HG02759 (cell line): ENCODE measurements at regions not wholly inside any gene's neighbourhood (a gene's known extent, or its start where the extent isn't known, plus 50 kb on each side); places are given as distances from the start of the nearest gene placed in this dataset.

ENCODE experiments used
- ATAC-seq: cut with Tn5 transposase; IDR thresholded peaks from one replicate; pipeline ENCODE4 v1.9.1; 2021; ENCODE audit warnings: mild to moderate bottlenecking, moderate library complexity; ENCODE audit not compliant: unreplicated experiment

DNA sequence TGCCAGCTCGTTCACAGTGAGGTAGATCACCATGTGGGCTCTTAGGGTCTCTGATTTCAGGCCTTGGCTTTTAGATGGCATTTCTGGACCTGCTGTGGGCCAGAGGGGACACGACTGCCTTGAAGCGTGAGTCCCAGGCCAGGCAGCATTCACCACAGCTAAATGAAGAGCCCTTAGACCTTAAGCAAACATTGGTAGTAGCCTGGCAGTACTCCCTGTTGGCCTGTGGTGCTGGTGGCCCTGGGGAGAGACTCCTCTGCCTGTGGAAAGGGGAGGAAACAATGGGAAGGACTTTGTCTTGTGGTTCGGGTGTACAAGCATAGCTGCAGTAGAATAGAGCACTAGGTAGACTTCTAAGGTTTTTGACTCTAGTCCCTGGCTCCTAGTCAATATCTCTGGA lies 456.0 kb upstream of the DCC start:
- no peak for ATAC-seq

DNA sequence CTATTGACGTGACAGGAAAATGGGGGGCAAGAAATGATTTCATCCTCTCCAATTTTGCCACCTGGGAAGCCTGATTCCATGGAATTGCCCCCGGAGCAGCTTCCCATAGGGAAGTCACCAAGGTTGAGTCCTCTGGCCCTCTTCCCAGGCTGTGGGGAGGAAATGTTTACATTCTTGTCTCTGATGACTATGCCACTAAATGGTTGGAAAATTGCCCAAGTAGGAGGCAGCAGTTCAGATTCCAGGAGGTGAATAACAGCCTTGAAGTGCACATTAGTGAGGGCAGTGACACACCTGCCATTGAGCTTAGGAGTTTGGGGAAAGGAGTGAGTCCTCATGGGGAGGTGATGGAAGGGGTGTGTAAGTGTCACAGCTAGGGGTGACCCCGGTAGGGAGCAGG lies 449.2 kb upstream of the DCC start:
- ATAC-seq, result no peak

DNA sequence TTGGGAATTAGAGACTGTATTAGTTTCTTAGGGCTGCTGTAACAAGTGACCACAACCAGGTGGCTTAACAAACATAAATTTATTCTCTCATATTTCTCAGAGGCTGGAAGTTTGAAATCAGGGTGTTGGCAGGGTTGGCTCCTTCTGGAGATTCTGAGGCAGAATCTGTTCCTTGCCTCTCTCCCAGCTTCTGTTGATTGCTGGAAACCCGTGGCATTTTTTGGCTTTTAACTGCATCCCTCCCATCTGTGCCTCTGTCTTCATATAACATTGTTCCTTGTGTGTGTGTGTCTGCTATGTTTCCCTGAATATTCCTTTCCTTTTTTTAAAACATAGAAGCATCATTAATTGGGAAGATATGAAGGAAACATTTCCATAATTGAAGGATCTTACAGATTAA lies 448.1 kb upstream of the DCC start:
- no peak for ATAC-seq

DNA sequence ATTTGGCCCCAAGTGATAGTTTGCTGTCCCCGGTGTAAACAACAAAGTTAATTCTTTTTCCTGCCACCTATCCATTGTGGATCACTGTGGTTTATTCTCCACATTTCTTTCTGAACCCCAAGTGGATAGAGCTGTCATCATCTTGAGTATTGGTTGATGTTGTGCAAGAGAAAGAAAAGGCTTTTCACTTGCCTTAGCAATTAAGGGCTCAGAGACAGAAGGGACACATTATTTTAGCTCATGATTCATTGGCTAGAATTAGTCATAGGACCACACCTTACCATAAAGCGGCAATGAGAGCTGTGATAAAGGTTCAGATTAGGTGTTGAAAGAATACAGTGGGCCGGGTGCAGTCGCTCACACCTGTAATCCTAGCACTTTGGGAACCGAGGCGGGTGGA lies 442.1 kb upstream of the DCC start:
- ATAC-seq, result no peak

DNA sequence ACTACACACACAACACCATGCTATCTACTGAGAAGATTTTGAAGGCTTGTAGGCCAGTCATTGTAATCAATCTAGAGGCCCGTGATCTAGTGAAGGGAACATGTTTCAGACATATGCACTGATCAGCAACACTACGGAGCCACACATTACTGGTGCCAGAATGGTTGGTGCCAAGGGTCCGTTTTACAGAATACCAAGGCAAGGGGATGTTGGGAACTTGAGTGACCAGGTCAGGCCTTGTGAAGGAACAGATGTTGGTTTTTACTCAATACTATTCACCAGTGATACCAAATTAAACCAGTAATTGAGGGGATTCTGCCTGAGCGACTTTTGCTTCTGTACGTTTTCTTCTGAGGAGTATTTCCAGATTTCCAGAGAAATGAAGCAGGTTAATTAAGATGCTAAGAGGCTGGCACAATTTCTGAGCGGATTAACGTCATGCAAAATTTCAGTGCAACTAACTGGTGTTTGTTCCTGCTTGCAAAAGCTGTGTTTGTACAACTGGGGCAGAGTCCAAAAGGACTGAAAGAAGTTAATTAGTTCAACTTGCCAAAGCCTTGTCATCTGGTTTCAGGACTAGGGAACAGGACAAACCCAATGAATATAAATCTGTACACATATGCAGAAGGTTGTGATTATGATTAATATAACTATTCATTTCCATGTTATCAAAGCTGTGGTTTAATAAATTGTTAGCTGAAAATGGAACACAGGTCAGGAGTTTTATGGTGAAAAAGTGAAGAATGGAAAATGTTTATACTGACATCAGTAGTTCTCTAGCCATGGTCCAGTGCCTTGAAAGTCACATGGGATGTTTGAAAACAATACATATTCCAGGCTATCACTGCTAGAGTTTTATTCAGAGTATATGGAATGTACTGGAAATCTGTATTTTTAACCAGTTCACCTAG lies 432.1 kb upstream of the DCC start:
- no peak for ATAC-seq

DNA sequence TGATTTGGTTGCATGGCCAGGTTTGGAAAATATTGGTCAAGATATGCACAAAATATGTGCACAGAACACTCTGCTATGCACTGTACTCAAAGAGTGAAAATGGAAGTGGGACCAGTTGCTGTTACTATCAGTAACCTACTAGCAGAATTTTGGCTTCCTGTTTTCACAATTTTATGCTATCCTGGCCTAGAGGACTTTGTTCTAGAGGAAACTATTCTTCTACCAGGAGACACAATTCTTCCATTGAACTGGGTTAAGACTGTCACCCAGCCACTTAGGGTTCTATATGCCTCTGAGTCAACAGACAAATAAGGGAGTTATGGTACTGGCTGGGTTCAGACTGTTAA lies 431.4 kb upstream of the DCC start:
- no peak for ATAC-seq

DNA sequence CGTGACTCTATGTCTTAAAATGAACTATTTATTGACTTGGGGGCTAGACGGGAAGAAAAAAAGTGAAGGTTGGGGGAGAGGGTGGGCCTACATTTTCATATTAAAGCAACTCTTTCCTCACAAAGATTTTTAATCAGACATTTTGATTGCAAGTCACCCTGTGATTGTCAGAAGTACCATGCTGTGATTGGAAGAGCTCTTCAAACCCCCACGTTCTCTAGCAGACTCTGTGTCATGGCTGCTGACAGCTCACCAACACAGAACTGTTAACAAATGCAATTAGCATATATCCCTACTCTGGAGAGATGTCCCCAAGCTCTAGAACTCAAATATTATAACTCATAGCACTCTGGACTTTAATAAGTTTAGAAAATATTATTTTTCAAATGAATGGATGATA lies 428.4 kb upstream of the DCC start:
- no peak for ATAC-seq

DNA sequence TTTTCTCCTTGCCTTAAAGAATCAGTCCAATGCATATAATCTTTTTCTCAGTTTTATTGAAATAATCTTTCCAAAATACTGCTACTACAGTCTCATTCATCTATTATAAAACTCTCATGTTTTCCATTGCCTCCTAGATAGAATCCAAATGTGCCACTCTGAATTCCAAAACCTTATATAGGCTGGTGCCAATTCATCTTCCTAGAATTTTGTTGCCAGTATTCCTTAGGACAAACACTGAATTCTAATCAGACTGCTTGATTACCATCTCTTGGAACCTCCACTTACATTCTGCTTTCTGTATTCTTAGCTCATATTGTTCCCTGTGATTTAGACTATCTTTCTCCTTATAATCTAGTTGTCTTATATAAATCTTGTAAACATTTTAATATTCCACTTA lies 427.6 kb upstream of the DCC start:
- ATAC-seq, result no peak

DNA sequence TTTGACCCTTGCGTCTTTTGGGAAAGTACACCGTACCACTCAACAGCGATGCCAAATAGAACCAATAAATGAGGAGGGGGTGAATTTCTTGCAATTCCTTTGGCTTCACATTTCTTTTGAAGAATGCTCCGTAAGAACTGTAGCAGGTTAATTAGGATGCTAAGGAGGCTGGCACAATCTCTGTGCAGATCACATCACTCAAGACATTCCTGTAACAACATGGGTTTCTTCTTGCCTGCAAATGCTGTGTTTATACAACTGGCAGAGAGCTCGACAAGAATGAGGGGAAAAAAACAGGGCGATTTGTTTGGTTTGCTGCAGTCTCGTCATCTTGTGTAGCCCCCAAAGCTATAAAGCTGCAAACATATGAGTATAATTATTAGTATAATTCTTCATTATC lies 424.8 kb upstream of the DCC start:
- no peak for ATAC-seq

DNA sequence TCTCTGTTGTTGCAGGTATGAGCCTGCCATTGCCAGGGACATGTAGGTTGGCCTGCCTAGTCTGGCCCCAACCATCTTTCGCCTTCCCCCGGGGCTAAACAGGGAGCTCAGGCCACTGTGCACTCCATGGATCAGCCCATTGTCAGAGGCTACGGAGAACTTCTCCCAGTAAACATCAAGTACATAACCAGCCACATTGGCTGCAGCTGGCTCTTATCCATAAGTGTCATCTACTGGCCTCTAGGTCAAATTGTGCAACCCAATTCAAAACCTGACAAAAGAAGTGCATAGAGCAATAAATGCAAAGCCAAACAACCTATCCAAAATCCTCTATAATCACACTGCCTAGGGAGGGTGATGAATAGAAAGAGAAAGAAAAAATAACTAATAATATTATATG lies 418.1 kb upstream of the DCC start:
- ATAC-seq, result no peak

DNA sequence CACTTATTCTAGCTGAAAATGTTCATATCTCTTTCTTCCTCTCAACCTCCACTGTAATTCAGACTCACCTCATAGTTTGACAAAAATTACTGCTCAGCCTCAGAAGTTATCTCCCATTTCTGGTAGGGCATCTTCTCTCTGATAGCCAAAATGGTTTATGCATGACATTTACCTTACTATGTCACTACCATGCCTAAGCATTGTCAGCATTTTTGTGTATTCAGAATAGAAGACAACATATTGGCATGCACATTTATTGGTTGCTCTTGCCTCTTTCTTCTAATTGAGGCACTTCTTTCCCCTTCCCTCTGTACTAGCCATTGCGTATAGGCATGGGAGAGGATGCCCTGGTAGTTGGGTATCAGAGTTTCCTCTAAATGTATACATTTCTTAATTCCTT lies 406.1 kb upstream of the DCC start:
- ATAC-seq, result no peak

DNA sequence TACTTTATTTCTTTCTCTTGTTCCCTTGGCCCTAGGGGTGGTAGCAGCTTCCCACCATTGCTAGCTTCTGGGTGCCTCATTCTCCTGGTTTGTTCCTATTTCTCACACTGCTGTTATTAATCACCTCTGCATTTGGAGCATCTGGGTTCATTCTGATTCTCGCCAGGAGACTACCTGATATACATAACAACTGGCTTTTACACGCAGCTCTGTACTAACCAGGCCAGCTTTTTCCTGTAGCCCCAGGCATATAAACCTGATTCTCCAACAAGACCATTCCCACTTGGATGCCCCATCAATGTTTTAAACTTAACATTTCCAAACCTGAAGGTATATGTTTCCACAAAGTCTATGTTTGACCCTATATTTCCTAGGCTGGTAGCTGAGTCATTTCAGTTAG lies 403.9 kb upstream of the DCC start:
- no peak for ATAC-seq

DNA sequence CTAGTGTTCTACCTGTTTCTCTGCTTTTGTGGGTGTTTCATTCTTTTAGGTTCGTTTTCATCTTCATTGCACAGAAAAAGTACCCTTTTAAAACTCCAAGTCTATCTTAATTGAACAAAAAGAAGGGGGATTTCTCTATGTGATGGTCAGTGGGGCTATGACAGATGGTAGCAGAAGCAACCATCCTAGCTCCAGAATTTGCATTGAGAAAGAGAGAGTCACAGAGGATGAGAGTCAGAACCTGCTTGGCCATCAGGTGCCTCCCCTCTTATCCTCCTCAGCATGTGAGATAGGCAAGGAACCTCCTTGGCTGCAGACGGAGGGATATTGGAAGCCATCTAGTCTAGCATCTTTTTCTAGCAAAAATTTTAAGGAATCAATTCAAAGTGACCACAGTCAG lies 398.0 kb upstream of the DCC start:
- no peak for ATAC-seq

DNA sequence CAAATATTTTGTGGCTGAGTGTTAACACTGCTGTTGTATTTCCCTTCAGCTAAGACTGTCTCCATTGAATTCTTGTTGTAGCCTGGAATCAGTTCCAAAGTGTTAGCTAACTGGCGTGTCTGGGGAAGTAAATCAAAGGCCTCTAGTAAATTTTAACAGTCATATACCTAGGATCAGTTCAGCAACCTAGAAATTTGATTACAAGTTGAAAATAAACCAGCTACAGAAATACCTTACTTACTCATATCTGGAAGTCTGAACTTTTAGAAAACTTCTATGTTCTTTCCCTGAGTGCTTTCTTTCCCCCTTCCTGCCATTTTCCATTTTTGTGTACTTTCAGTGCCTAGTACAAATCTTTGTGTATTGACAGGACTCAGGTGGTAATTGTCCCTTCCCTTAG lies 396.7 kb upstream of the DCC start:
- ATAC-seq, result peak; percentile 60

DNA sequence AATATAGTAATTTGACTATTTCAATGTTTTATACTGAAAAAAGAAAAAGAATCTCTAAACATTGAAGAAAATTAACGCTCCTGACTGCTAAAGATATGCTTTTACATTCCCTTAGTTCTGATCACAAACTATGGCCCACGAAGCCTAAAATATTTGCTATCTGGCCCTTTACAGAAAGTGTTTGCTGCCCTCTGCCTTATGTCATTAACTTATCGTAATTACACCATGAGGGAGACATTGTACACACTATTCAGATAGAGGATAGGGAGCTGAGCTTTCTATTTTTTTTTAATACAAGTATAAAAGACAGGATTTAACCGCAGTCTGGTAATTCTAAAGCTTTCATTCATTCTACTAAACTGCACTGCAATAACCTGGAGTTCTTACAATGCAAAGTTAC lies 393.1 kb upstream of the DCC start:
- no peak for ATAC-seq

DNA sequence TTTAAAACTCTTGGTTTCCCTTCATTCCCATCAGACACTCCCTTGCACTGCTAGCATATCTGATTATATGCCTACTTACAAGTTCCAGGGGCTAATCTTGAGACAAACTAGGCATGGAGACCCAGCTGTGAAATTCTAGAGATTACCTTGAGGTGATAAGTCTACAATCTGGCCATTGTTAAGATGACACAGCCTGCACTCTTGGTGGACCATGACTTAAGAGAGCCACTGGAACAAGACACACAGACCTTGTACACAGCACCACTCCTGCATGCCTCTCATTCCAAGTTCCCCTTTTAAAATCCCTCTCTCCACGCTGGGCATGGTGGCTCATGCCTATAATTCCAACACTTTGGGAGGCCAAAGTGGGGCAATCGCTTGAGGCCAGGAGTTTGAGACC lies 387.2 kb upstream of the DCC start:
- ATAC-seq, result no peak

DNA sequence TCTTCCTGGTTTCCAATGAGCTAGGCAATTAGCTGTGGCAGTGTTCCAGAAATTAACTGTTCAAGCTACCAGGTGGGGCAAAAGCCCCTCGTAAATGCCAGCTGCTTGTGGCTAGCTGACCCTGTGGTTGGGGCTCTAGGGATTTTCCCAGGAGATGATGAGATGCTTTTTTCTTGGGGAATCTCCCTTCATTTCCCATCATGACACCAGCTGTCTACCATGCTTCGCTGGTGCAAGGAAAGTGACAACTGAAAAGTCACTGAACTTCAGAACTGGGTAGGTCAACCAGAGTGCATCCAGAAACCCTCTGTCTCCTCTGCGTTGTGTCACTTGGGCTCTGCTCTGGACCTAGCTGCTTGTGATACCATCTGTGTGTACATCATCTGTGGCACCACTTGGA lies 386.5 kb upstream of the DCC start:
- ATAC-seq, result peak; percentile 94

DNA sequence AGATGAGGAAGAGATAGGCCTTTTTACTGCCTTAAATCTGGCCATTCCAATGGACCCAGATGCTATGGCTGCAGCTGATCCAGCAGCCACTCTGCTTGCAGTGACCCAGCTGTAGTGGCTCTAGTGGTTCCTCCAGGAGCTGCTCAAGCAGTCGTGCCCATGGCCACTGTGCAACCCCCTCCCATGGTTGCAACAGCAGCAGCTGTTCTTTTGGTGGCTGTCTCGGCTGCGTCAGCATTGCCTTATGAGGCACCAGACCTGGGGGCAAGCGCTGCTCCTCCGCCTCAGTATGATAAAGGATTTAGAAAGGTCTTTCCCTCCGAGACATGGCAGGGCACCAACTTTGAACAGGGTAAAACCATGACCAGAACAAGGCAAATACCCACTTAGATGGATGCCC lies 384.9 kb upstream of the DCC start:
- ATAC-seq, result no peak

DNA sequence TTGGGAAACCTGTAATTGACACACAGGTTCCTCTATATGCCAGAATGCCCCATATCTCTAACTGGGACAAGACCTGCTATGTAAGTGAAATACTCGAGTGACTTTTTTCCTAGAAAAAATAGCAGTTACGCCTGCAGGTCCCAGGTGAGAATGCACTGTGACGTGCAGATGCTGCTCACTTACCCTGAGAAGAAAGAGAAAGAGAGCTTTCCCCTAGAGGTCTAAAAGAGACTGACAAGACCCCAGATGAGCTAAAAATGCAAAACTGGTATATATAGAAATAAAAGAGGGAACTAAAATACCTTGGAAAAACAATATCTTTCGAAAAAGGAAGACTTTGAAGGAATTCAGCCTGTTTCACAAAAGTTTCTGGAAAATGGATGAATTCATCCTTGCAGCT lies 383.0 kb upstream of the DCC start:
- no peak for ATAC-seq

DNA sequence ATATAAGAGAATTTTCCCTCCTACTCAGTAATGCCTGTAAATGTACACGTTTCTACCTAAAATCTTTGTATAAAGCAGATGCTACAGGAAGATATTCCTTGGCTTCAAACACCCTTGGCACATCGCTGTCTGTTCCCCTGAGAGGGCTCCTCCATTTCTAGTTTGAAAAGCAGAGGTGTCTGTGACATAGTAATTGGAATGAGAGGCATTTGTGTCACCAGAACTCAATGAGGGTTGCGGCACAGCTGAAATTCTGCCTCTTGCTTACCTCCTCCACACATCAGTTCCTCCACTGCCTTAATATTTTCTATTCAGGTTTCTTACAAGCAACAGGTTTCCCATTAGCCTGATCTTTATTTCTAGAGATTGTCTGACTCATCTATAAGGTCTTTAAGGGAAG lies 359.9 kb upstream of the DCC start:
- ATAC-seq, result no peak

DNA sequence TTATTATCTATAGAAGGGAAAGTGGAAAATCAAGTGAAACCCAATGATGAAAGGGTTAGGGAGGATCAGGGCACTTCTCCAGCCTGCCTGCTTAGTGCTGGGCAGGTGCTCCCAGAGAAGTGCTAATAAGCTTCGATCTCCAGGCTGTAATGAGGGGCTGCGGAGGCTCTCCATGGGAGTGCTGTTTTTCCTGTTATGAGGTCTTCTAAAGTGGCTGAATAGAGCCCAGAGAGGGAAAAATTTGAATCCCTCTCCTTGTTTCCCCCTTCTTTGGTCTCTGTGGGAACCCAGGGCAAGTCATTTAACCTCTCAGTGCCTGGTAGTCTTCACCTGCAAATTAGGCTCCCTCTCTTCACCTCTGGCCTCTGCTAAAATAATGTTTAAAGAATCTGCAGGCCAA lies 351.7 kb upstream of the DCC start:
- no peak for ATAC-seq

DNA sequence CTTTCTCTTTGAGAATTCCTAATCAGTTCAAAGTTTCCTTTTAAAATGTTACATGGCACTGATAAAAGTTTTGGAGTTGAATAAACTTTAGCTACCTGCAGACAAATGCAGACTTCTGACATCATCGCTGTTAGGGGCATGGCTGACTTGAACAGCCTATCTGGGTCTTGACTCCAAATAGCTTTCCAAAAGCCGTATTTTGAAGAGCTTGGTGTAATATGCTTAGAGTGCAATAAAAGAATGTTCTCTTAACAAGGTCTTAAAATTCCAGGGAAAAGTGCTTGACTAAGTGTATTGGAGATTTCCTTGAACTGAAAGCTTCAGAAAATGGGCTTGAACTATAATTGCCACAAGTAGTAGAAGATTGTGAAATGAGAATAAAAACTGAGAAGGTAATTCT lies 342.9 kb upstream of the DCC start:
- no peak for ATAC-seq

DNA sequence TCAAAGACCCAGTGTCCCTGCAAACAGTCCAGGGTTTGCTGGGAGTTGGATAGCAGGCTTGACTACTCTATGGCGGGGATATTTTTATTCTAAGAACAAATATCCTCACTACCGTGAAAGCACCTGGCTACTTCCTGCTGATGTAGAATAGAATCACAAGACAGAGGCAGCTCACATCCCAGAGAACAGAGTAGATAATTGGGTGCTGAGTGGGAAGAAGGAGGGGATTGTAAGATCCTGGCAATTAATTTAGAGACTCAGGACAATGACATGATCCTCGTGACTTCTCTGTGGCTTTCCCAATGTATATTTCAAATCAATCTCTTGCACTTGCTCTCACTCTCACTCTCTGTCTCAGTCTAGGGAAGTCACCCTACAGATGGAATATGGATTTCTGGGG lies 341.9 kb upstream of the DCC start:
- ATAC-seq, result no peak
